HuH-7 (cell line): ENCODE measurements at regions not wholly inside any gene's neighbourhood (a gene's known extent, or its start where the extent isn't known, plus 50 kb on each side); places are given as distances from the start of the nearest gene placed in this dataset.

ENCODE experiments used
- DNase-seq: peaks from one replicate; pipeline ENCODE4 v3.0.0; 2011; ENCODE audit warnings: low spot score

GRCh38 chr7:47636433-47637175 lies 54.7 kb upstream of the TNS3 start:
- no peak for DNase-seq

GRCh38 chr7:47636081-47636432 lies 54.1 kb upstream of the TNS3 start:
- DNase-seq = no peak

GRCh38 chr7:47635091-47636080 lies 53.5 kb upstream of the TNS3 start:
- DNase-seq = peak; percentile 64

GRCh38 chr7:47634273-47634672 lies 52.4 kb upstream of the TNS3 start:
- DNase-seq = no peak

- no peak for DNase-seq
Measured at GRCh38 chr7:47633134-47633533, 51.2 kb upstream of the TNS3 start.
